SK-N-MC (cell line): ENCODE measurements at regions not wholly inside any gene's neighbourhood (a gene's known extent, or its start where the extent isn't known, plus 50 kb on each side); places are given as distances from the start of the nearest gene placed in this dataset.

ENCODE experiments used
- EZH2 ChIP-seq: fragments of 200-600 bp; sonication (generic); IDR thresholded peaks from one replicate; pipeline ENCODE4 v1.6.1; 2017; ENCODE audit warnings: antibody characterized with exemption
- FOXP2 ChIP-seq: optimal IDR thresholded peaks from 2 replicates; pipeline ENCODE3; 2011; ENCODE audit warnings: mild to moderate bottlenecking, moderate library complexity; ENCODE audit not compliant: insufficient read depth; ENCODE audit errors: extremely low read length, control extremely low read depth
- POLR2AphosphoS5 ChIP-seq: IDR thresholded peaks from 2 replicates; pipeline ENCODE4 v1.6.1; 2012; ENCODE audit warnings: mild to moderate bottlenecking, low read depth, low read length, borderline replicate concordance

DNA sequence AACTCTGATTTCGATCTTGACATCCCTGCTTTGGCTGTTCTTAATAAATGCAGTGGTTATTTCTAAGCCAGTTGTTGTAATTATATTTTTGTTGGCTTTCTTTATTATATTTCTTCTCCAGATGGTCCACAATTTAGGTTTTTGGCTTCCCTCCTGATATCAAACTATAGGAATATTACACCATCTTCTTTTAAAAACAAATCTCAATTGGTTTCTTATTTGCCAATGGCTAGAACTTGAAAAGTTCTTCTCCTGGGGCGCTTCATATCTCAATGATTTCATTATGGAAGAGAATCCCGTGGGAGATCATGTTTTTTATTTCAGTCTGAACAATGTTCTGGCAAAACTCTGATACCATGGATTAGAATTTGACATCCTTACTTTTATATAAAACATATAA lies 292.3 kb downstream of the FLRT2 start:
- TF ChIP-seq EZH2 (no peak), POLR2AphosphoS5 (no peak), FOXP2 (no peak)
